ENCODE measurements at regions not wholly inside any gene's neighbourhood (a gene's known extent, or its start where the extent isn't known, plus 50 kb on each side); places are given as distances from the start of the nearest gene placed in this dataset.

GRCh38 chr2:120867290-120868241 is 131.9 kb downstream of the GLI2 start:
- TF ChIP-seq USF2 (IDR thresholded peaks at IDR 0.05; ENCODE audit: borderline replicate concordance, low read depth, low read length) (no peak), NRF1 (conservative IDR thresholded peaks at IDR 0.05; ENCODE audit: low read depth, low read length) (no peak), CTCF (IDR thresholded peaks at IDR 0.05 in 2 of 3, conservative IDR thresholded peaks at IDR 0.05 in 1 of 3; ENCODE audit: control insufficient read depth in 2 of 3, extremely low read depth in 1 of 3, insufficient read depth in 1 of 3, low read depth in 3 of 3, low read length in 3 of 3) (no peak), POLR2A (IDR thresholded peaks at IDR 0.05; ENCODE audit: low read depth, low read length) (no peak), EGR1 (IDR thresholded peaks at IDR 0.05; ENCODE audit: borderline replicate concordance in 1 of 2, low read depth in 2 of 2, low read length in 2 of 2) (no peak), CHD4 (IDR thresholded peaks at IDR 0.05) (no peak), SREBF2 (IDR thresholded peaks at IDR 0.05; ENCODE audit: low read length) (no peak), MXI1 (IDR thresholded peaks at IDR 0.05; ENCODE audit: low read depth, low read length) (no peak)
